Smooth muscle cell (in vitro differentiated cells): ENCODE measurements at regions not wholly inside any gene's neighbourhood (a gene's known extent, or its start where the extent isn't known, plus 50 kb on each side); places are given as distances from the start of the nearest gene placed in this dataset.
A peak's percentile ranks its signal among the peaks of the same experiment; 100 is the strongest.

Experiments used
- DNase-seq: peaks from one replicate; lab custom pipeline; 2025; ENCODE audit not compliant: unreplicated experiment; lab: John Stamatoyannopoulos, UW
- H2AFZ ChIP-seq: fragments of 200-600 bp; sonication (generic); 2 replicates; pipeline ENCODE4 v1.6.0; 2016; ENCODE audit warnings: antibody characterized with exemption, low read depth, mild to moderate bottlenecking
- H3F3A ChIP-seq: fragments of 200-600 bp; sonication (generic); 2 replicates; pipeline ENCODE4 v1.6.0; 2017; ENCODE audit warnings: antibody characterized with exemption, low read depth
- H3K27ac ChIP-seq: fragments of 200-600 bp; sonication (generic); 2 replicates; pipeline ENCODE4 v1.5.1; 2016; ENCODE audit warnings: low read depth, mild to moderate bottlenecking
- H3K27me3 ChIP-seq: fragments of 200-600 bp; sonication (generic); 2 replicates; pipeline ENCODE4 v1.6.1; 2016; ENCODE audit warnings: low read depth, mild to moderate bottlenecking
- H3K36me3 ChIP-seq: fragments of 200-600 bp; sonication (generic); 2 replicates; pipeline ENCODE4 v1.5.1; 2016; ENCODE audit warnings: low read depth
- H3K4me1 ChIP-seq: fragments of 200-600 bp; sonication (generic); 2 replicates; pipeline ENCODE4 v1.5.1; 2016; ENCODE audit warnings: low read depth
- H3K4me2 ChIP-seq: fragments of 200-600 bp; sonication (generic); 2 replicates; pipeline ENCODE4 v1.6.0; 2016; ENCODE audit warnings: mild to moderate bottlenecking
- H3K4me3 ChIP-seq: fragments of 200-600 bp; sonication (generic); 2 replicates; pipeline ENCODE4 v1.5.1; 2016; ENCODE audit warnings: mild to moderate bottlenecking
- H3K79me2 ChIP-seq: fragments of 200-600 bp; sonication (generic); 2 replicates; pipeline ENCODE4 v1.6.0; 2016; ENCODE audit warnings: low read depth, mild to moderate bottlenecking
- H3K9ac ChIP-seq: fragments of 200-600 bp; sonication (generic); 2 replicates; pipeline ENCODE4 v1.6.0; 2016; ENCODE audit warnings: low read depth
- H3K9me3 ChIP-seq: fragments of 200-600 bp; sonication (generic); replicated peaks from 2 replicates; pipeline ENCODE4 v1.5.1; 2016; ENCODE audit warnings: low read depth
- H4K20me1 ChIP-seq: fragments of 200-600 bp; sonication (generic); 2 replicates; pipeline ENCODE4 v1.6.0; 2016; ENCODE audit warnings: low read depth
- CTCF ChIP-seq: fragments of 200-600 bp; sonication (generic); IDR thresholded peaks from 2 replicates; pipeline ENCODE4 v1.5.1; 2017; ENCODE audit warnings: borderline replicate concordance, mild to moderate bottlenecking, antibody characterized with exemption; ENCODE audit not compliant: insufficient read depth, poor library complexity, severe bottlenecking
- WGBS: methylation state at CpG from one replicate; pipeline ENCODE4 v1.1.7; 2016; ENCODE audit warnings: low lambda C conversion rate; 5-methylcytosine and 5-hydroxymethylcytosine counted together

- H2AFZ ChIP-seq = peak overlapping the region; percentile 60
- H3K9ac ChIP-seq = no peak overlapping the region
- H3K4me3 ChIP-seq = no peak overlapping the region
- H3K27me3 ChIP-seq = no peaks in the 10 kb centered on the region
- no peak for DNase-seq
- WGBS = 64% methylated on average over 2 of the region's 2 CpGs
- H3K79me2 ChIP-seq = no peaks in the 10 kb centered on the region
- no peak for TF ChIP-seq CTCF
- H3K4me1 ChIP-seq = no peaks in the 10 kb centered on the region
- no peaks in the 10 kb centered on the region for H3K36me3 ChIP-seq
- H4K20me1 ChIP-seq = no peaks in the 10 kb centered on the region
- H3K27ac ChIP-seq = no peak overlapping the region
- no peak overlapping the region for H3K4me2 ChIP-seq
- no peaks in the 10 kb centered on the region for H3K9me3 ChIP-seq
- H3F3A ChIP-seq = no peaks in the 10 kb centered on the region
Observed at GRCh38 chr10:90372451-90372850, 485.4 kb downstream of the HTR7 start.

- no peaks in the 10 kb centered on the region for H3K36me3 ChIP-seq
- peak overlapping the region; percentile 56 for H2AFZ ChIP-seq
- no peaks in the 10 kb centered on the region for H3K4me1 ChIP-seq
- no peak overlapping the region for H3K4me2 ChIP-seq
- no peaks in the 10 kb centered on the region for H4K20me1 ChIP-seq
- no peak for TF ChIP-seq CTCF
- H3K4me3 ChIP-seq = no peak overlapping the region
- no peaks in the 10 kb centered on the region for H3K9me3 ChIP-seq
- no peaks in the 10 kb centered on the region for H3K79me2 ChIP-seq
- no peaks in the 10 kb centered on the region for H3K27me3 ChIP-seq
- no peak overlapping the region for H3K9ac ChIP-seq
- WGBS = 41% methylated on average over 1 of the region's 1 CpG
- no peaks in the 10 kb centered on the region for H3F3A ChIP-seq
- DNase-seq = no peak
- no peak overlapping the region for H3K27ac ChIP-seq
Observed at GRCh38 chr10:90373911-90374310, 483.9 kb downstream of the HTR7 start.

- H3K36me3 ChIP-seq = no peaks in the 10 kb centered on the region
- no peak for DNase-seq
- H3K4me1 ChIP-seq = no peaks in the 10 kb centered on the region
- no peaks in the 10 kb centered on the region for H4K20me1 ChIP-seq
- H3K9ac ChIP-seq = no peak overlapping the region
- H3K27ac ChIP-seq = no peak overlapping the region
- H3F3A ChIP-seq = no peaks in the 10 kb centered on the region
- H3K9me3 ChIP-seq = no peaks in the 10 kb centered on the region
- no peak overlapping the region for H3K4me2 ChIP-seq
- no peak for TF ChIP-seq CTCF
- H3K79me2 ChIP-seq = no peaks in the 10 kb centered on the region
- H3K27me3 ChIP-seq = no peaks in the 10 kb centered on the region
- H2AFZ ChIP-seq = no peak overlapping the region
- WGBS = 93% methylated on average over 3 of the region's 3 CpGs
- no peak overlapping the region for H3K4me3 ChIP-seq
Observed at GRCh38 chr10:90378524-90379076, 479.2 kb downstream of the HTR7 start.

- 76% methylated on average over 2 of the region's 2 CpGs for WGBS
Observed at GRCh38 chr10:90381468-90381867, 476.4 kb downstream of the HTR7 start.

More at GRCh38 chr10:90381468-90381867, 476.4 kb downstream of the HTR7 start:
- Histone ChIP-seq H3K9ac (no peak overlapping the region), H3K27me3 (no peaks in the 10 kb centered on the region), H3K4me3 (no peak overlapping the region), H3K36me3 (no peaks in the 10 kb centered on the region), H3F3A (no peaks in the 10 kb centered on the region), H2AFZ (no peak overlapping the region), H3K9me3 (no peaks in the 10 kb centered on the region), H3K4me1 (no peaks in the 10 kb centered on the region), H3K79me2 (no peaks in the 10 kb centered on the region), H3K27ac (no peak overlapping the region), H4K20me1 (no peaks in the 10 kb centered on the region), H3K4me2 (no peak overlapping the region)
- DNase-seq = no peak
- no peak for TF ChIP-seq CTCF
